ENCODE measurements at regions not wholly inside any gene's neighbourhood (a gene's known extent, or its start where the extent isn't known, plus 50 kb on each side); places are given as distances from the start of the nearest gene placed in this dataset.

GRCh38 chr10:10133281-10133680, 884.4 kb upstream of the CELF2 start:
- Mint-ChIP-seq H3K27ac (no peak overlapping the region), H3K36me3 (ENCODE audit: low read depth) (no peaks in the 10 kb centered on the region), H3K4me1 (peaks cover 5% of the 10 kb centered on the region), H3K27me3 (no peaks in the 10 kb centered on the region), H3K4me3 (no peak overlapping the region)
- DNase-seq (no peak), ATAC-seq (no peak)
- no peaks in the 10 kb centered on the region for H3K9me3 ChIP-seq (ENCODE audit: control insufficient read depth, low read length, poor library complexity, severe bottlenecking)

- Mint-ChIP-seq H3K4me1 (peaks cover 5% of the 10 kb centered on the region), H3K36me3 (ENCODE audit: low read depth) (no peaks in the 10 kb centered on the region), H3K4me3 (peak overlapping the region; percentile 64), H3K27me3 (no peaks in the 10 kb centered on the region), H3K27ac (peak overlapping the region; percentile 75)
- no peaks in the 10 kb centered on the region for H3K9me3 ChIP-seq (ENCODE audit: control insufficient read depth, low read length, poor library complexity, severe bottlenecking)
- ATAC-seq (no peak), DNase-seq (no peak)
Observed at GRCh38 chr10:10138685-10139084, 879.0 kb upstream of the CELF2 start.

- Mint-ChIP-seq H3K27me3 (peaks cover 10% of the 10 kb centered on the region), H3K4me1 (peaks cover 3% of the 10 kb centered on the region), H3K27ac (no peak overlapping the region), H3K4me3 (no peak overlapping the region), H3K36me3 (ENCODE audit: low read depth) (no peaks in the 10 kb centered on the region)
- DNase-seq (no peak), ATAC-seq (no peak)
- no peaks in the 10 kb centered on the region for H3K9me3 ChIP-seq (ENCODE audit: control insufficient read depth, low read length, poor library complexity, severe bottlenecking)
Observed at GRCh38 chr10:10141782-10142382, 875.8 kb upstream of the CELF2 start.

GRCh38 chr10:10146604-10147003, 871.1 kb upstream of the CELF2 start:
- Mint-ChIP-seq H3K36me3 (ENCODE audit: low read depth) (no peaks in the 10 kb centered on the region), H3K27me3 (peaks cover 23% of the 10 kb centered on the region), H3K4me3 (no peak overlapping the region), H3K27ac (no peak overlapping the region), H3K4me1 (no peaks in the 10 kb centered on the region)
- DNase-seq (no peak), ATAC-seq (no peak)
- H3K9me3 ChIP-seq (ENCODE audit: control insufficient read depth, low read length, poor library complexity, severe bottlenecking): no peaks in the 10 kb centered on the region

GRCh38 chr10:10149899-10150298, 867.8 kb upstream of the CELF2 start:
- Mint-ChIP-seq H3K27me3 (peaks cover 17% of the 10 kb centered on the region), H3K36me3 (ENCODE audit: low read depth) (no peaks in the 10 kb centered on the region), H3K4me1 (no peaks in the 10 kb centered on the region), H3K27ac (no peak overlapping the region), H3K4me3 (no peak overlapping the region)
- ATAC-seq (no peak), DNase-seq (no peak)
- H3K9me3 ChIP-seq (ENCODE audit: control insufficient read depth, low read length, poor library complexity, severe bottlenecking): no peaks in the 10 kb centered on the region

GRCh38 chr10:10156917-10157600, 860.6 kb upstream of the CELF2 start:
- peaks cover 8% of the 10 kb centered on the region for H3K27me3 Mint-ChIP-seq
- H3K36me3 Mint-ChIP-seq (ENCODE audit: low read depth): no peaks in the 10 kb centered on the region
- H3K27ac Mint-ChIP-seq: no peak overlapping the region
- ATAC-seq (no peak), DNase-seq (no peak)
- H3K4me3 Mint-ChIP-seq: no peak overlapping the region
- H3K4me1 Mint-ChIP-seq: no peaks in the 10 kb centered on the region
- no peaks in the 10 kb centered on the region for H3K9me3 ChIP-seq (ENCODE audit: control insufficient read depth, low read length, poor library complexity, severe bottlenecking)

- no peaks in the 10 kb centered on the region for H3K4me1 Mint-ChIP-seq
- peaks cover 3% of the 10 kb centered on the region for H3K27me3 Mint-ChIP-seq
- no peaks in the 10 kb centered on the region for H3K36me3 Mint-ChIP-seq (ENCODE audit: low read depth)
- ATAC-seq: no peak
- no peak overlapping the region for H3K4me3 Mint-ChIP-seq
- H3K9me3 ChIP-seq (ENCODE audit: control insufficient read depth, low read length, poor library complexity, severe bottlenecking): no peaks in the 10 kb centered on the region
- DNase-seq: no peak
- no peak overlapping the region for H3K27ac Mint-ChIP-seq
Observed at GRCh38 chr10:10160821-10161312, 856.8 kb upstream of the CELF2 start.

GRCh38 chr10:10164848-10165247, 852.8 kb upstream of the CELF2 start:
- ATAC-seq: no peak

GRCh38 chr10:10165415-10165814, 852.3 kb upstream of the CELF2 start:
- DNase-seq (no peak), ATAC-seq (no peak)
- Mint-ChIP-seq H3K4me3 (no peak overlapping the region), H3K27me3 (no peaks in the 10 kb centered on the region), H3K4me1 (no peaks in the 10 kb centered on the region), H3K27ac (no peak overlapping the region), H3K36me3 (ENCODE audit: low read depth) (no peaks in the 10 kb centered on the region)
- H3K9me3 ChIP-seq (ENCODE audit: control insufficient read depth, low read length, poor library complexity, severe bottlenecking): no peaks in the 10 kb centered on the region

More at GRCh38 chr10:10164848-10165247, 852.8 kb upstream of the CELF2 start:
- Mint-ChIP-seq H3K4me3 (no peak overlapping the region), H3K4me1 (no peaks in the 10 kb centered on the region), H3K27ac (no peak overlapping the region), H3K36me3 (ENCODE audit: low read depth) (no peaks in the 10 kb centered on the region), H3K27me3 (no peaks in the 10 kb centered on the region)
- H3K9me3 ChIP-seq (ENCODE audit: control insufficient read depth, low read length, poor library complexity, severe bottlenecking): no peaks in the 10 kb centered on the region
- DNase-seq: no peak

- Mint-ChIP-seq H3K27ac (no peak overlapping the region), H3K36me3 (ENCODE audit: low read depth) (peaks cover 2% of the 10 kb centered on the region), H3K4me1 (no peaks in the 10 kb centered on the region), H3K4me3 (no peak overlapping the region), H3K27me3 (no peaks in the 10 kb centered on the region)
- ATAC-seq: no peak
- no peak for DNase-seq
- no peaks in the 10 kb centered on the region for H3K9me3 ChIP-seq (ENCODE audit: control insufficient read depth, low read length, poor library complexity, severe bottlenecking)
Observed at GRCh38 chr10:10178476-10178875, 839.2 kb upstream of the CELF2 start.

- H3K4me3 Mint-ChIP-seq: no peak overlapping the region
- H3K36me3 Mint-ChIP-seq (ENCODE audit: low read depth): no peaks in the 10 kb centered on the region
- DNase-seq: no peak
- H3K27ac Mint-ChIP-seq: no peak overlapping the region
- H3K4me1 Mint-ChIP-seq: no peaks in the 10 kb centered on the region
- no peaks in the 10 kb centered on the region for H3K9me3 ChIP-seq (ENCODE audit: control insufficient read depth, low read length, poor library complexity, severe bottlenecking)
- H3K27me3 Mint-ChIP-seq: peaks cover 15% of the 10 kb centered on the region
- no peak for ATAC-seq
Observed at GRCh38 chr10:10193848-10194247, 823.8 kb upstream of the CELF2 start.

- ATAC-seq: no peak
- Mint-ChIP-seq H3K36me3 (ENCODE audit: low read depth) (no peaks in the 10 kb centered on the region), H3K27ac (no peak overlapping the region), H3K27me3 (peaks cover 24% of the 10 kb centered on the region), H3K4me1 (no peaks in the 10 kb centered on the region), H3K4me3 (no peak overlapping the region)
- H3K9me3 ChIP-seq (ENCODE audit: control insufficient read depth, low read length, poor library complexity, severe bottlenecking): no peaks in the 10 kb centered on the region
- no peak for DNase-seq
Observed at GRCh38 chr10:10196701-10197100, 821.0 kb upstream of the CELF2 start.

GRCh38 chr10:10197423-10197822, 820.2 kb upstream of the CELF2 start:
- no peak overlapping the region for H3K4me3 Mint-ChIP-seq
- ATAC-seq (no peak), DNase-seq (no peak)
- H3K27me3 Mint-ChIP-seq: peaks cover 21% of the 10 kb centered on the region
- H3K36me3 Mint-ChIP-seq (ENCODE audit: low read depth): no peaks in the 10 kb centered on the region
- H3K9me3 ChIP-seq (ENCODE audit: control insufficient read depth, low read length, poor library complexity, severe bottlenecking): no peaks in the 10 kb centered on the region
- no peaks in the 10 kb centered on the region for H3K4me1 Mint-ChIP-seq
- no peak overlapping the region for H3K27ac Mint-ChIP-seq

- Mint-ChIP-seq H3K27ac (no peak overlapping the region), H3K4me1 (no peaks in the 10 kb centered on the region), H3K4me3 (no peak overlapping the region), H3K27me3 (peaks cover 21% of the 10 kb centered on the region), H3K36me3 (ENCODE audit: low read depth) (no peaks in the 10 kb centered on the region)
- DNase-seq (no peak), ATAC-seq (no peak)
- no peaks in the 10 kb centered on the region for H3K9me3 ChIP-seq (ENCODE audit: control insufficient read depth, low read length, poor library complexity, severe bottlenecking)
Observed at GRCh38 chr10:10198363-10198762, 819.3 kb upstream of the CELF2 start.
